GM18517 (cell line): ENCODE measurements at regions not wholly inside any gene's neighbourhood (a gene's known extent, or its start where the extent isn't known, plus 50 kb on each side); places are given as distances from the start of the nearest gene placed in this dataset.

ENCODE experiments used
- ATAC-seq: cut with Tn5 transposase; IDR thresholded peaks from one replicate; pipeline ENCODE4 v1.9.1; 2021; ENCODE audit warnings: mild to moderate bottlenecking, moderate library complexity; ENCODE audit not compliant: unreplicated experiment

DNA sequence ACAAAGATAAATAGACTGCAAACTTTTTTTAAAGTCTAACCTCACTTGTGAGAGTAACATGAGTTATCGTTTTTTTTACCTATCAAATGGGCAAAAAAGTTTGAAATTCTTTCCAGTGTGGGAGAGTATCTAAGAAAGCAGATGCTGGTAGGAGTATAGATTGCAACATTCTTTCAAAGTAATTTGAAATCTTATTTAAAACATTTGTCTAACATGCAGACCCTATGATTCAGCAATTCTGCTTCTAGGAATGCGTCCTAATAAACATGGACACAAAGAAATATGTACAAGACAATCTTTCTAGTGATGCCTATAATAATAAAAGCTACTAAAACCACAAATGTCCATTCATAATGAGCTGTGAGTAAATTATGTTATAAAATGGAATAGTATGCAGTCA is 110.4 kb upstream of the TMCC3 start:
- no peak for ATAC-seq

DNA sequence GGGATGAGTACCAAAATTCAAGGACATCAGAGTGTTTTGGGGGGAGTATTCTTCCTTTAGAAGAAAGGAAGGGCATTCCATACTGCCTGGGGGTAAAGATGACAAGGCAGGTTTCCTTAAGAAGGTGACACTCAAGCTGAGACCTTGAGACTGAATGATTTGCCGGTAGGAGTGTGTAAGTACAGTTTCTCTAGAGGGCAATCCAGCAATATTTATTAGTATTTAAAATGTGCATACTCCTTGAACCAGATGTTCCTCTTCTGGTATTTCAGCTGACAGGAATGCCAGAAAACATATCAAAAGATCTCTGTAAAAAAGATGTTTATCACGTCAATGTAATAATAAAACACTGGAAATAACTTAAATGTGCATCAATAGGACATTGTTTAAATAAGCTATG is 106.4 kb upstream of the TMCC3 start:
- ATAC-seq, result no peak

GRCh38 chr12:94755598-94755997 is 105.2 kb upstream of the TMCC3 start:
- ATAC-seq, result no peak

GRCh38 chr12:94754653-94755052 is 104.3 kb upstream of the TMCC3 start:
- ATAC-seq, result no peak

- no peak for ATAC-seq
These were observed 102.8 kb upstream of the TMCC3 start for GRCh38 chr12:94753036-94753679.

GRCh38 chr12:94750864-94751263 is 100.5 kb upstream of the TMCC3 start:
- no peak for ATAC-seq

GRCh38 chr12:94749890-94750289 is 99.5 kb upstream of the TMCC3 start:
- ATAC-seq, result no peak

- no peak for ATAC-seq
These were observed 99.1 kb upstream of the TMCC3 start for GRCh38 chr12:94749455-94749854.

DNA sequence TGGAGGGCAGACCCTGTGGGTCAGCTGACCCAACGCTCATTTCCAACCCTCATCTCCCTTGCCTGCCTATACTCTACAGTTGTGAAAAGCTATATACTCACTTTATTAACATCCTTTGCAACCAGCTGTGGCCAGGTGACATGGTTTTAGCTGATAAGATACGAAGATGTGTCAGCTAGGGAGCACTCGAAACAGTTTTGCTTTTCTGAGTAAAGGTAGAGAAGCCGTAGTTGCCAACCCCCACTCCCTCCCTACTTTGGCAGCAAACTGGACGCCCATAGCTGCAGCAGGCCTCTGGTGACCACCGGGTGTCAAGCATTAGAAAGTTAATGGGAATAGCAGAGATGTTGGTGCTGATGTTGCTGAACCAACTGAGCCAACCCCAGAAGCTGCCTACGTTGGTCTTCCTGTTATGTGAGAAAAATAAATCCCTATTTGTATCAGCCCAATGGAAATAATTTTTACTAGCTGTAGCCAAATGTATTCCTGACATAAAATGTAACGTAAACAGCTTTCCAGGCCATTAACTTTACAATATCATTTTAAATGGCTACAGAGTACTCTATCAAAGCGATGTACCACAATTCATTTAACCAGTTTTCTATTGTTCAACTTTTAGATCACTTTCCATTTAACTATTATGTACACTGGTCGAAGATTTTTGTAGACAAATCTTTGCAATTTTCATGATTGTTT is 98.5 kb upstream of the TMCC3 start:
- ATAC-seq, result no peak

- ATAC-seq, result no peak
These were observed 95.2 kb upstream of the TMCC3 start for GRCh38 chr12:94745562-94745961.

GRCh38 chr12:94743174-94743573 is 92.8 kb upstream of the TMCC3 start:
- ATAC-seq, result no peak

- no peak for ATAC-seq
These were observed 90.4 kb upstream of the TMCC3 start for GRCh38 chr12:94740601-94741362.

- no peak for ATAC-seq
These were observed 86.5 kb upstream of the TMCC3 start for GRCh38 chr12:94736820-94737219.

DNA sequence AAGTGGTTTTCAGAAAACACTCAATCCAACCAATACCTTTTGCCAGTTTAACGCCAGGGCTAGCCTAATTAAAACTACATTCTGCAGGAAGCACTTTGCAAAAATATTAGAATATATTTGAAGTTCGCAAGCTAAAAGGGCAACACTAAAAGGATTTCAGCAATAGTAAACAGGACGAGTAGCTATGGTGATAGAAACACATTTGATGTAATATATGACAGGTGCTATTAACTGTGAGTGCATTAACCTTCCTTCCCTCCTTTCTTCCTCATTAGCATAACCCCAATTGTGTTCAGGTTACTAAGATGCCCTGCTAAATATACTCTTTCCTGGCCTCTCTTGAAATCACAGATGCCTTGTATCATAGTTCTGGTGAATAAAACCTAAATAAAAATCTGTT is 85.6 kb upstream of the TMCC3 start:
- no peak for ATAC-seq

DNA sequence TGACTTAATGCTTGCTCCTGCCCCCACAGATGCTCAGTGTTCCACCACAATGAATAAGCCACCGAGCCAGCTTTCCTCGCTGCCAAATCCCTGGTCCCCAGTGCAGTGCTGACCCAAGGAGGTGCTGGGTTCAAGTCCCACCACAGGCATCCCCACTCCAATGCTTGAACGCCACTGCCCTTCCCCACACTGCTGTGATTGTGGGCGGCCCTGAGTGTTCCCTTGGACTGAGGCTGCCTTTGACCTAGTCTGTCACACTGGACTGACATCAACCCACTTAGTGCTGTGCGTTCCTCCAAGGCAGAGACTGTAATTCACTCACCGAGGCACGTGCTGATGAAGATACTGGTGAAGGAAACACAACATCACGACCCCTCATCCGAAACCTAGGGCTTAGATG is 83.4 kb upstream of the TMCC3 start:
- no peak for ATAC-seq

GRCh38 chr12:94732367-94732990 is 82.1 kb upstream of the TMCC3 start:
- ATAC-seq, result no peak

- no peak for ATAC-seq
These were observed 81.5 kb upstream of the TMCC3 start for GRCh38 chr12:94731733-94732360.

DNA sequence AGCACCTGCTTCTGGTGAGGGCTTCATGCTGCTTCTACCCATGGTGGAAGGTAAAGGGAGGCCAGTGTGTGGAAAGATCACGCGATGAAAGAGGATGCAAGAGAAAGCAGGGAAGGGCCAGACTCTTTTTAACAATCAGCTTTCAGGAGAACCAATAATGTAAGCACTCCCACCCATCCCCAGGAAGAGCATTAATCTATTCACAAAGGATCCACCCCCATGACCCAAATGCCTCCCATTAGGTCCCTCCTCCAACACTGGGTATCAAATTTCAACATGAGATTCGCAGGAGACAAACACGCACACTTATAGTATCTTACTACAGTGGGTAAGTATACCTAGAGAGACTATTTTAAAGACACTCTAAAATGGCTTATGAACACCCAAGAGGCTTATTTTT is 80.5 kb upstream of the TMCC3 start:
- ATAC-seq, result no peak

DNA sequence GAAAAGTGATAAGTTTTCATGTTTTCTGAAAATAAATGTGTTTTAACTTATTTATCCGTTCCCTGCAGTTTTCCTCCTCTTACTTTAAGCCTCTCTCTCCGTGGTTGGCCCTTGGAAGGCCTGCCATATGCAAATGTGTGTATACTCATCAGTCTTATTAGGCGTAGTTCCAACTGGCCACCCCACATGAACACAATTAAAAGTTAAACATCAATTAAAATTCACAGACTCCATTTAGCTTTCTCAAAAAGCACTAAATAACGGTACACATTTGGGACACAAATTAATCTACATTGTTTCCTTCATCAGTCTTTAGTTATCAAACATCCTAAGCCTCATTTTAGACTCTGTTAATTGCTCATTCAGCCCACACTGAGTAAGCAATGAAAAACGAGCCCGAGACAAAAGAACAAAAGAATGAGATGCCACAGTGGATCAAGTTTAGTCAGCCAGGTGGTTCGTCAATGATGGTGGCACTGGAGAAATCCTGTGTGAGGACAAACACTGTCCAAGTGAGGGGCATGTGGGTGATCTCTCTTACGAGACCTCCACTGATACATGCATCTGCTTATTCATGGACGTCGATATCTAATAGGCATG is 76.0 kb upstream of the TMCC3 start:
- no peak for ATAC-seq

DNA sequence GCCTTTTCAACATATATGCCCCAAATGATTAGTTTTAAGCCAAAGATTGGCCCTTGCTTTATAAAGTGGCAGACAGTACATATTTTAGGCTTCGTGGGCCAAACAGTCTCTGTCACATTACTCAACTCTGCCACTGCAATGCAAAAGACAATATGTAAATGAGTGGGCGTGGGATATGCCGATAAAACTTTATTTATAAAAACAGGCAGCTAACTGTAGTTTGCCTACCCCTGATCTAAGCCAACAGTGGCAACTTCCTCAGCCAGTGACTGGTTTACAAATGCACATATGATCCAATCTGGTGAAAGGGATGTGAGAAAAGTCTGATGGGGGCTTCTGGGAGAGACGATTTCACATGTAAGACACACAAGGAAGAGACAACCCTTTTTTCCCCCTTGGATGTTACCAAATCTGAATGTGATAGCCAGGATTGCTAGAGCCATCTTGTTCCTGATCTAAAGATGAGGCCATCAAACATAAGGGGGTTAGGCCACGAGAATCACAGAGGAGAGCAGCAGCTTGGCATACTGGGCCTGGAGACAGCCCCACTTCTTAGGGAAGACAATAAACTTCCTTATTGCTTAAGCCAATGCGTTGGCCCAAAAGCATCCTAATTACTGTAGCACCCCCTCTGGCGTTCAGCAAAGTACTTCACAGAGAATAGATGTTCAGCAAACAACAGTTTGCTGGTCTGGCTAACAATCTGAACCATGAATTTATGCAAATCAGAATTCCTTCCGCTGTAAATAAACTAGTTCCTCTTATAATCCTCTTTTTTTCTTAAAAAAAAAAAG is 75.2 kb upstream of the TMCC3 start:
- no peak for ATAC-seq
